ENCODE measurements at regions not wholly inside any gene's neighbourhood (a gene's known extent, or its start where the extent isn't known, plus 50 kb on each side); places are given as distances from the start of the nearest gene placed in this dataset.
A peak's percentile ranks its signal among the peaks of the same experiment; 100 is the strongest.

GRCh38 chr16:72424757-72425156 lies 252.8 kb upstream of the PMFBP1 start:
- no peak for TF ChIP-seq POLR2AphosphoS5 (IDR thresholded peaks at IDR 0.05; ENCODE audit: low read depth, low read length)
- no peak for TF ChIP-seq POLR2A (IDR thresholded peaks at IDR 0.05; ENCODE audit: low read depth, low read length)
- no peak for TF ChIP-seq POU2F2 (IDR thresholded peaks at IDR 0.05; ENCODE audit: low read depth, low read length)
- no peak for TF ChIP-seq PAX5 (IDR thresholded peaks at IDR 0.05; ENCODE audit: insufficient read depth, low read length, severe bottlenecking)
- TF ChIP-seq TAF1 (IDR thresholded peaks at IDR 0.05; ENCODE audit: low read depth, low read length): no peak
- no peak for TF ChIP-seq SPI1 (IDR thresholded peaks at IDR 0.05; ENCODE audit: low read depth, low read length)
- DNase-seq (ENCODE audit: insufficient read length, low spot score) (no peak), FAIRE-seq (no peak)

- TF ChIP-seq SPI1 (IDR thresholded peaks at IDR 0.05; ENCODE audit: low read depth, low read length): no peak
- TF ChIP-seq TAF1 (IDR thresholded peaks at IDR 0.05; ENCODE audit: low read depth, low read length): no peak
- TF ChIP-seq POU2F2 (IDR thresholded peaks at IDR 0.05; ENCODE audit: low read depth, low read length): no peak
- no peak for TF ChIP-seq PAX5 (IDR thresholded peaks at IDR 0.05; ENCODE audit: insufficient read depth, low read length, severe bottlenecking)
- no peak for TF ChIP-seq POLR2AphosphoS5 (IDR thresholded peaks at IDR 0.05; ENCODE audit: low read depth, low read length)
- no peak for TF ChIP-seq POLR2A (IDR thresholded peaks at IDR 0.05; ENCODE audit: low read depth, low read length)
- no peak for DNase-seq (ENCODE audit: insufficient read length, low spot score)
- no peak for FAIRE-seq
Measured at GRCh38 chr16:72422308-72422897, 250.4 kb upstream of the PMFBP1 start.

GRCh38 chr16:72419638-72420037 lies 247.7 kb upstream of the PMFBP1 start:
- FAIRE-seq: no peak

GRCh38 chr16:72415379-72415778 lies 243.4 kb upstream of the PMFBP1 start:
- FAIRE-seq (peak; percentile 26), DNase-seq (ENCODE audit: insufficient read length, low spot score) (no peak)
- TF ChIP-seq TAF1 (IDR thresholded peaks at IDR 0.05; ENCODE audit: low read depth, low read length) (no peak), POLR2A (IDR thresholded peaks at IDR 0.05; ENCODE audit: low read depth, low read length) (no peak), SPI1 (IDR thresholded peaks at IDR 0.05; ENCODE audit: low read depth, low read length) (no peak), PAX5 (IDR thresholded peaks at IDR 0.05; ENCODE audit: insufficient read depth, low read length, severe bottlenecking) (no peak), POLR2AphosphoS5 (IDR thresholded peaks at IDR 0.05; ENCODE audit: low read depth, low read length) (no peak), POU2F2 (IDR thresholded peaks at IDR 0.05; ENCODE audit: low read depth, low read length) (no peak)

More at GRCh38 chr16:72419638-72420037, 247.7 kb upstream of the PMFBP1 start:
- no peak for DNase-seq (ENCODE audit: insufficient read length, low spot score)
- no peak for TF ChIP-seq SPI1 (IDR thresholded peaks at IDR 0.05; ENCODE audit: low read depth, low read length)
- TF ChIP-seq POU2F2 (IDR thresholded peaks at IDR 0.05; ENCODE audit: low read depth, low read length): no peak
- no peak for TF ChIP-seq TAF1 (IDR thresholded peaks at IDR 0.05; ENCODE audit: low read depth, low read length)
- no peak for TF ChIP-seq PAX5 (IDR thresholded peaks at IDR 0.05; ENCODE audit: insufficient read depth, low read length, severe bottlenecking)
- no peak for TF ChIP-seq POLR2A (IDR thresholded peaks at IDR 0.05; ENCODE audit: low read depth, low read length)
- no peak for TF ChIP-seq POLR2AphosphoS5 (IDR thresholded peaks at IDR 0.05; ENCODE audit: low read depth, low read length)

GRCh38 chr16:72410492-72410891 lies 238.5 kb upstream of the PMFBP1 start:
- DNase-seq (ENCODE audit: insufficient read length, low spot score) (no peak), FAIRE-seq (peak; percentile 9)
- TF ChIP-seq SPI1 (IDR thresholded peaks at IDR 0.05; ENCODE audit: low read depth, low read length) (no peak), POU2F2 (IDR thresholded peaks at IDR 0.05; ENCODE audit: low read depth, low read length) (no peak), POLR2A (IDR thresholded peaks at IDR 0.05; ENCODE audit: low read depth, low read length) (no peak), TAF1 (IDR thresholded peaks at IDR 0.05; ENCODE audit: low read depth, low read length) (no peak), POLR2AphosphoS5 (IDR thresholded peaks at IDR 0.05; ENCODE audit: low read depth, low read length) (no peak), PAX5 (IDR thresholded peaks at IDR 0.05; ENCODE audit: insufficient read depth, low read length, severe bottlenecking) (no peak)

GRCh38 chr16:72409423-72409822 lies 237.5 kb upstream of the PMFBP1 start:
- FAIRE-seq: no peak

GRCh38 chr16:72406390-72406789 lies 234.4 kb upstream of the PMFBP1 start:
- TF ChIP-seq POLR2AphosphoS5 (IDR thresholded peaks at IDR 0.05; ENCODE audit: low read depth, low read length) (no peak), PAX5 (IDR thresholded peaks at IDR 0.05; ENCODE audit: insufficient read depth, low read length, severe bottlenecking) (no peak), POU2F2 (IDR thresholded peaks at IDR 0.05; ENCODE audit: low read depth, low read length) (no peak), POLR2A (IDR thresholded peaks at IDR 0.05; ENCODE audit: low read depth, low read length) (no peak), SPI1 (IDR thresholded peaks at IDR 0.05; ENCODE audit: low read depth, low read length) (no peak), TAF1 (IDR thresholded peaks at IDR 0.05; ENCODE audit: low read depth, low read length) (no peak)
- no peak for FAIRE-seq

More at GRCh38 chr16:72409423-72409822, 237.5 kb upstream of the PMFBP1 start:
- no peak for DNase-seq (ENCODE audit: insufficient read length, low spot score)
- TF ChIP-seq SPI1 (IDR thresholded peaks at IDR 0.05; ENCODE audit: low read depth, low read length) (no peak), TAF1 (IDR thresholded peaks at IDR 0.05; ENCODE audit: low read depth, low read length) (no peak), POU2F2 (IDR thresholded peaks at IDR 0.05; ENCODE audit: low read depth, low read length) (no peak), POLR2A (IDR thresholded peaks at IDR 0.05; ENCODE audit: low read depth, low read length) (no peak), PAX5 (IDR thresholded peaks at IDR 0.05; ENCODE audit: insufficient read depth, low read length, severe bottlenecking) (no peak), POLR2AphosphoS5 (IDR thresholded peaks at IDR 0.05; ENCODE audit: low read depth, low read length) (no peak)

GRCh38 chr16:72404299-72404698 lies 232.3 kb upstream of the PMFBP1 start:
- DNase-seq (ENCODE audit: insufficient read length, low spot score): no peak
- TF ChIP-seq POLR2A (IDR thresholded peaks at IDR 0.05; ENCODE audit: low read depth, low read length) (no peak), SPI1 (IDR thresholded peaks at IDR 0.05; ENCODE audit: low read depth, low read length) (no peak), POLR2AphosphoS5 (IDR thresholded peaks at IDR 0.05; ENCODE audit: low read depth, low read length) (no peak)
- no peak for FAIRE-seq

More at GRCh38 chr16:72406390-72406789, 234.4 kb upstream of the PMFBP1 start:
- DNase-seq (ENCODE audit: insufficient read length, low spot score): no peak

- DNase-seq (ENCODE audit: insufficient read length, low spot score) (no peak), FAIRE-seq (no peak)
- TF ChIP-seq POU2F2 (IDR thresholded peaks at IDR 0.05; ENCODE audit: low read depth, low read length) (no peak), POLR2AphosphoS5 (IDR thresholded peaks at IDR 0.05; ENCODE audit: low read depth, low read length) (no peak), POLR2A (IDR thresholded peaks at IDR 0.05; ENCODE audit: low read depth, low read length) (no peak), SPI1 (IDR thresholded peaks at IDR 0.05; ENCODE audit: low read depth, low read length) (no peak), TAF1 (IDR thresholded peaks at IDR 0.05; ENCODE audit: low read depth, low read length) (no peak), PAX5 (IDR thresholded peaks at IDR 0.05; ENCODE audit: insufficient read depth, low read length, severe bottlenecking) (no peak)
Measured at GRCh38 chr16:72401084-72401361, 229.1 kb upstream of the PMFBP1 start.

All from GM12891 (cell line).